Neural progenitor cell (in vitro differentiated cells): ENCODE measurements at regions not wholly inside any gene's neighbourhood (a gene's known extent, or its start where the extent isn't known, plus 50 kb on each side); places are given as distances from the start of the nearest gene placed in this dataset.
A peak's percentile ranks its signal among the peaks of the same experiment; 100 is the strongest.
"Not testable (repeated sequence)": the region's sequence is repeated elsewhere in the genome, so short reads cannot be mapped to it uniquely, and the experiment has no call there.

Experiments
- DNase-seq: peaks from one replicate; pipeline ENCODE4 v3.0.0-alpha.2; 2016; ENCODE audit warnings: low spot score
- H2AFZ ChIP-seq: fragments of 200-600 bp; sonication (generic); replicated peaks from 2 replicates; pipeline ENCODE4 v1.6.1; 2016; ENCODE audit warnings: antibody characterized with exemption
- H3F3A ChIP-seq: fragments of 200-600 bp; sonication (generic); 2 replicates; pipeline ENCODE4 v1.6.1; 2016; ENCODE audit warnings: antibody characterized with exemption, low read depth
- H3K27ac ChIP-seq: fragments of 200-600 bp; sonication (generic); 2 replicates; pipeline ENCODE4 v1.5.1; 2016; ENCODE audit warnings: mild to moderate bottlenecking
- H3K27me3 ChIP-seq: fragments of 200-600 bp; sonication (generic); 2 replicates; pipeline ENCODE4 v1.6.1; 2016; ENCODE audit warnings: mild to moderate bottlenecking, moderate library complexity
- H3K36me3 ChIP-seq: fragments of 200-600 bp; sonication (generic); 2 replicates; pipeline ENCODE4 v1.5.1; 2016
- H3K4me1 ChIP-seq: fragments of 200-600 bp; sonication (generic); 2 replicates; pipeline ENCODE4 v1.6.1; 2016; ENCODE audit warnings: mixed run types
- H3K4me2 ChIP-seq: fragments of 200-600 bp; sonication (generic); 2 replicates; pipeline ENCODE4 v1.6.1; 2016
- H3K4me3 ChIP-seq: fragments of 200-600 bp; sonication (generic); 2 replicates; pipeline ENCODE4 v1.5.1; 2016
- H3K79me2 ChIP-seq: fragments of 200-600 bp; sonication (generic); 2 replicates; pipeline ENCODE4 v1.6.1; 2016; ENCODE audit warnings: low read depth
- H3K9ac ChIP-seq: fragments of 200-600 bp; sonication (generic); 2 replicates; pipeline ENCODE4 v1.6.1; 2016
- H3K9me3 ChIP-seq: fragments of 200-600 bp; sonication (generic); 2 replicates; pipeline ENCODE4 v1.5.1; 2016; ENCODE audit warnings: low read depth
- H4K20me1 ChIP-seq: fragments of 200-600 bp; sonication (generic); 2 replicates; pipeline ENCODE4 v1.6.1; 2016; ENCODE audit warnings: low read depth
- H3K27ac Mint-ChIP-seq: 3 replicates; pipeline ENCODE4 v1.8.0; 2021; ENCODE audit warnings: mixed read lengths
- H3K27me3 Mint-ChIP-seq: 2 replicates; pipeline ENCODE4 v1.8.0; 2022; ENCODE audit warnings: low read depth, mild to moderate bottlenecking, inconsistent platforms, moderate library complexity, mixed read lengths; ENCODE audit not compliant: insufficient read depth
- H3K36me3 Mint-ChIP-seq: 3 replicates; pipeline ENCODE4 v1.8.0; 2021; ENCODE audit warnings: mixed read lengths
- H3K4me1 Mint-ChIP-seq: 3 replicates; pipeline ENCODE4 v1.8.0; 2021; ENCODE audit warnings: mixed read lengths
- H3K4me3 Mint-ChIP-seq: 3 replicates; pipeline ENCODE4 v1.8.0; 2021; ENCODE audit warnings: mild to moderate bottlenecking, moderate library complexity, mixed read lengths
- H3K9me3 Mint-ChIP-seq: 3 replicates; pipeline ENCODE4 v1.8.0; 2020; ENCODE audit warnings: mixed read lengths
- CTCF ChIP-seq: fragments of 200-600 bp; sonication (generic); IDR thresholded peaks from 2 replicates; pipeline ENCODE4 v1.5.1; 2017; ENCODE audit warnings: antibody characterized with exemption, mild to moderate bottlenecking
- EZH2 ChIP-seq: fragments of 200-600 bp; sonication (generic); IDR thresholded peaks from 2 replicates; pipeline ENCODE4 v1.6.1; 2017; ENCODE audit warnings: antibody characterized with exemption, mild to moderate bottlenecking, moderate library complexity
- EZH2phosphoT487 ChIP-seq: fragments of 200-600 bp; sonication (generic); IDR thresholded peaks from 2 replicates; pipeline ENCODE4 v1.6.1; 2017; ENCODE audit warnings: antibody characterized with exemption

- no peak overlapping the region for H3K4me3 Mint-ChIP-seq
- no peak for DNase-seq
- no peaks in the 10 kb centered on the region for H3K9me3 Mint-ChIP-seq
- Histone ChIP-seq H3K4me3 (no peak overlapping the region), H3K4me1 (no peaks in the 10 kb centered on the region), H3K9ac (no peak overlapping the region), H3K79me2 (no peaks in the 10 kb centered on the region), H3K4me2 (no peak overlapping the region), H3K27ac (no peak overlapping the region), H4K20me1 (no peaks in the 10 kb centered on the region), H3K9me3 (no peaks in the 10 kb centered on the region), H3K27me3 (no peaks in the 10 kb centered on the region), H2AFZ (no peak overlapping the region), H3F3A (no peaks in the 10 kb centered on the region), H3K36me3 (no peaks in the 10 kb centered on the region)
- peaks cover 2% of the 10 kb centered on the region for H3K4me1 Mint-ChIP-seq
- no peak overlapping the region for H3K27ac Mint-ChIP-seq
- TF ChIP-seq EZH2phosphoT487: no peak
- TF ChIP-seq EZH2: no peak
- TF ChIP-seq CTCF: no peak
- H3K36me3 Mint-ChIP-seq: no peaks in the 10 kb centered on the region
- H3K27me3 Mint-ChIP-seq: no peaks in the 10 kb centered on the region
Observed at GRCh38 chr5:84709075-84709474, 324.4 kb upstream of the EDIL3 start.

DNA sequence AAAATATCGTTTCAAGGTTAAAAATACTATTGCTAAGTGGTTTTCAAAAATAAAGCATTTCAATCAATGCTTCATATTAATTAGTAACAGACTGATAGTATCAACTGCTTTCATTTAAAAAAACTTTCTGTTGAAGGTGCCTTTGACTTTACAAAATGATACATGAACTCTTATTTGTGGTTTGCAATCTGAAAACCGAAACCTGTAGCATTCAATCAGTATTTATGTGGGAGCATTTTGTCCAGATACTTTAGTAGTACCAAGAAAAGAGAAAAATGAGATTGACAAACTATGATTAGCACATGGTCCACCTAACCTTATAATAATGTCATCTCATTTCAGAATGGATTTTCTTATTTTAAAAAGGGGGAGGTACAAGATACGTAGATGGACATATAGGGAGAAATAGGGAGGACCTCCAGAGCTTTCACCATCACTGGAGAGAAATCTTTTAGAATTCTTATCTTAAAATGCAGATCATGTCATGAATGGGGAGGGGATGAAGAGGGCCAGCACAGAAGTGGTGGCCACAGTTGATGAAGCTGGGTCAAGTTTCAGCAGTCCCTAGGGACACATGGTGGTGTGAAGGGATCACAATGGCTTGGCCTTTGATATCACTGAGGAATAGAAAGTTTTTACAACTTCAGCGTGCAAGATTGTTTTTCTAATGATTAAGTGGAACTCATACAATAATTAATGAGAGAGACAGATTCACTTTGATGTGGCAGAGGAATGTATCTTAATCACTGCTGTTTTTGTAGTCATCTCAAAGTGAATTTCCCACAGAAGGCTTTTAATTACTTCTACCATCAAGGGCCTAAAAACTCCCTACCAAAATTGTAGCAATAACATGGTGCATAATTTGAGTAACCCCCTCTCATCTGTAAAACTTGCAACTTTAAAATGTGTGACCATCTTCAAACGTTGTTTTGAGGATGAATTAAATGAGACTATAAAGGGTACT, 322.3 kb upstream of the EDIL3 start:
- H4K20me1 ChIP-seq: no peaks in the 10 kb centered on the region
- Mint-ChIP-seq H3K9me3 (peaks cover 2% of the 10 kb centered on the region), H3K36me3 (no peaks in the 10 kb centered on the region), H3K27ac (peak overlapping the region; percentile 22), H3K27me3 (no peaks in the 10 kb centered on the region), H3K4me1 (peaks cover 2% of the 10 kb centered on the region), H3K4me3 (no peak overlapping the region)
- TF ChIP-seq CTCF: no peak
- TF ChIP-seq EZH2: no peak
- TF ChIP-seq EZH2phosphoT487: no peak
- H3K27me3 ChIP-seq: no peaks in the 10 kb centered on the region
- H3K4me1 ChIP-seq: no peaks in the 10 kb centered on the region
- no peak for DNase-seq
- no peak overlapping the region for H3K4me2 ChIP-seq
- H3K79me2 ChIP-seq: no peaks in the 10 kb centered on the region
- H3K4me3 ChIP-seq: no peak overlapping the region
- H3F3A ChIP-seq: no peaks in the 10 kb centered on the region
- H3K9me3 ChIP-seq: no peaks in the 10 kb centered on the region
- H2AFZ ChIP-seq: no peak overlapping the region
- no peak overlapping the region for H3K27ac ChIP-seq
- no peak overlapping the region for H3K9ac ChIP-seq
- no peaks in the 10 kb centered on the region for H3K36me3 ChIP-seq

- H3K4me2 ChIP-seq, H3K36me3 ChIP-seq, H3K4me1 Mint-ChIP-seq, H3K27me3 ChIP-seq, H3K27me3 Mint-ChIP-seq, H3K36me3 Mint-ChIP-seq, H3K4me3 Mint-ChIP-seq, H3K79me2 ChIP-seq, H3K4me1 ChIP-seq, DNase-seq, H3K9ac ChIP-seq, H3K27ac ChIP-seq, H3K4me3 ChIP-seq, H2AFZ ChIP-seq, H3F3A ChIP-seq, H3K27ac Mint-ChIP-seq, H4K20me1 ChIP-seq, H3K9me3 ChIP-seq: not testable (repeated sequence)
- peaks cover 28% of the 10 kb centered on the region for H3K9me3 Mint-ChIP-seq
Observed at GRCh38 chr5:84700545-84700944, 315.9 kb upstream of the EDIL3 start.

DNA sequence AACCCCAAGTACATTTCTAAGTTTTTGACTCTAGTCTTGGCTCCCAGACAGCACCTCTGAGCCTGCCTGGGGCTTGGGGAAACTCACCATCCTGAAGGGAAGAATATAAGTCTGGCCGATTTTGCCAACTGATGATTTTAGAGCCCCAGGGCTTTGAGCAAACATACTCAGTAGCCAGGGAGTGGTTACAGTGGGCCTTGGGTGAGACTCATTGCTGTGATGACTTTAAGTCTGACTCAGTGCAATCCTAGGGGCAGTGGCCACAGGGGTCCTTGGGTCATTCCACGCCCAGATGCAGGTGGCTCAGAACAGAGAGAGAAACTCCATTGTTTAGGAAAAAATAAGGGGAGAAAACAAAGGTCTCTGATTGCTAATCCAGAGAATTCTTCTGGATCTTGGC, 312.0 kb upstream of the EDIL3 start:
- H3K4me3 Mint-ChIP-seq: no peak overlapping the region
- no peak overlapping the region for H3K27ac ChIP-seq
- H3K9me3 Mint-ChIP-seq: peaks cover 26% of the 10 kb centered on the region

More for the DNA sequence above, 312.0 kb upstream of the EDIL3 start:
- H3K27me3 Mint-ChIP-seq: peaks cover 2% of the 10 kb centered on the region
- Histone ChIP-seq H3K27me3 (no peaks in the 10 kb centered on the region), H3K9ac (no peak overlapping the region), H3K36me3 (no peaks in the 10 kb centered on the region), H3F3A (no peaks in the 10 kb centered on the region), H3K4me3 (no peak overlapping the region), H3K79me2 (no peaks in the 10 kb centered on the region), H3K4me2 (no peak overlapping the region), H3K4me1 (no peaks in the 10 kb centered on the region), H3K9me3 (no peaks in the 10 kb centered on the region), H4K20me1 (no peaks in the 10 kb centered on the region), H2AFZ (no peak overlapping the region)
- no peak for DNase-seq
- no peak overlapping the region for H3K27ac Mint-ChIP-seq
- TF ChIP-seq CTCF (no peak), EZH2 (no peak), EZH2phosphoT487 (no peak)
- no peaks in the 10 kb centered on the region for H3K36me3 Mint-ChIP-seq
- H3K4me1 Mint-ChIP-seq: no peaks in the 10 kb centered on the region
